ENCODE measurements at regions not wholly inside any gene's neighbourhood (a gene's known extent, or its start where the extent isn't known, plus 50 kb on each side); places are given as distances from the start of the nearest gene placed in this dataset.

- no peak for TF ChIP-seq POLR2A (IDR thresholded peaks at IDR 0.05; ENCODE audit: low read depth, low read length)
- TF ChIP-seq POLR2AphosphoS5 (IDR thresholded peaks at IDR 0.05; ENCODE audit: low read depth, low read length) = no peak
Observed at GRCh38 chr20:52832151-52832774, 139.9 kb upstream of the TSHZ2 start.

Data from GM12892 (cell line).